MM.1S (cell line): ENCODE measurements at regions not wholly inside any gene's neighbourhood (a gene's known extent, or its start where the extent isn't known, plus 50 kb on each side); places are given as distances from the start of the nearest gene placed in this dataset.

Experiments
- DNase-seq: peaks from one replicate; pipeline ENCODE4 v3.0.0-alpha.2; 2015
- H2AFZ ChIP-seq: fragments of 300-600 bp; sonication (generic); 2 replicates; pipeline ENCODE4 v1.6.0; 2016; ENCODE audit warnings: antibody characterized with exemption, low read length
- H3F3A ChIP-seq: fragments of 300-600 bp; sonication (generic); 2 replicates; pipeline ENCODE4 v1.6.1; 2016; ENCODE audit warnings: mild to moderate bottlenecking, antibody characterized with exemption, low read length, moderate library complexity, mixed read lengths; ENCODE audit not compliant: insufficient read depth
- H3K27ac ChIP-seq: fragments of 300-600 bp; sonication (generic); 2 replicates; pipeline ENCODE4 v1.5.1; 2016; ENCODE audit warnings: mild to moderate bottlenecking, low read length
- H3K27me3 ChIP-seq: fragments of 300-600 bp; sonication (generic); replicated peaks from 2 replicates; pipeline ENCODE4 v1.6.0; 2016; ENCODE audit warnings: low read length; ENCODE audit not compliant: insufficient read depth
- H3K36me3 ChIP-seq: fragments of 300-600 bp; sonication (generic); replicated peaks from 2 replicates; pipeline ENCODE4 v1.6.1; 2016; ENCODE audit warnings: mild to moderate bottlenecking, low read length, mixed read lengths; ENCODE audit not compliant: insufficient read depth
- H3K4me1 ChIP-seq: fragments of 300-600 bp; sonication (generic); 2 replicates; pipeline ENCODE4 v1.6.1; 2016; ENCODE audit warnings: low read length, mixed read lengths
- H3K4me2 ChIP-seq: fragments of 300-600 bp; sonication (generic); 2 replicates; pipeline ENCODE4 v1.6.0; 2016; ENCODE audit warnings: low read depth, low read length
- H3K4me3 ChIP-seq: fragments of 300-600 bp; sonication (generic); 2 replicates; pipeline ENCODE4 v1.5.1; 2016; ENCODE audit warnings: low read length, mixed read lengths
- H3K79me2 ChIP-seq: fragments of 300-600 bp; sonication (generic); 2 replicates; pipeline ENCODE4 v1.6.1; 2016; ENCODE audit warnings: mixed run types, low read length, mixed read lengths
- H3K9ac ChIP-seq: fragments of 300-600 bp; sonication (generic); 2 replicates; pipeline ENCODE4 v1.6.1; 2016; ENCODE audit warnings: low read length, mixed read lengths
- H3K9me2 ChIP-seq: fragments of 300-600 bp; sonication (generic); replicated peaks from 2 replicates; pipeline ENCODE4 v1.6.1; 2016; ENCODE audit warnings: mild to moderate bottlenecking, low read length, mixed read lengths; ENCODE audit not compliant: insufficient read depth
- H3K9me3 ChIP-seq: fragments of 300-600 bp; sonication (generic); replicated peaks from 2 replicates; pipeline ENCODE4 v1.6.1; 2016; ENCODE audit warnings: mild to moderate bottlenecking, low read length, mixed read lengths; ENCODE audit not compliant: insufficient read depth
- H4K20me1 ChIP-seq: fragments of 300-600 bp; sonication (generic); 2 replicates; pipeline ENCODE4 v1.6.1; 2016; ENCODE audit warnings: mild to moderate bottlenecking, low read length, moderate library complexity, mixed read lengths; ENCODE audit not compliant: insufficient read depth
- EZH2 ChIP-seq: fragments of 300-600 bp; sonication (generic); optimal IDR thresholded peaks from 2 replicates; pipeline ENCODE3; 2017; ENCODE audit warnings: low read depth, mild to moderate bottlenecking, antibody characterized with exemption, low read length, mixed read lengths
- EZH2phosphoT487 ChIP-seq: fragments of 300-600 bp; sonication (generic); IDR thresholded peaks from 2 replicates; pipeline ENCODE4 v1.6.1; 2018; ENCODE audit warnings: antibody characterized with exemption, low read length
- TF ChIP-seq, protein P1 (sequence below): fragments of 300-600 bp; sonication (generic); IDR thresholded peaks from 2 replicates; pipeline ENCODE4 v1.5.1; 2016; ENCODE audit warnings: antibody characterized with exemption, low read length, mixed read lengths

DNA sequence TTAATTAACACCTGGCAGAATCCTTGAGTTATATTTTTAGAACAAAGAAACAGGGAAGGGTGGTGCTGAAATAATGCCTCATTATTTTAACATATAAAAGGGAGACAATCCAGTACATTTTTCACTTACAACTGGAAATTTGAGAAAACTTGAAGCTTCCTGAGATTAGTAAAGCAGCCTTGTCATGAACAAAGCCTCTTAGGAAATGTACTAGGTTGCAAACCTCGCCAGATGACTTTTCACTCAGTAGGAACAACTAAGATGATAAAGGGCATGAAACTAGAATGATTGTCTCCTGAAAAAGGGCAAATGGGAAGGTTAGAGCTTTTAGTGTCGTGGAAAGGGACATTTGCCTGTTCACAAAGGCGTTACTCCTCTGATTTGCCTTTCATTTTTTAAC, 289.6 kb downstream of the ETS1 start:
- H3K27me3 ChIP-seq = no peaks in the 10 kb centered on the region
- H3K9me2 ChIP-seq = no peaks in the 10 kb centered on the region
- no peak overlapping the region for H3K9ac ChIP-seq
- DNase-seq = no peak
- H3K4me3 ChIP-seq = no peak overlapping the region
- H3K79me2 ChIP-seq = no peaks in the 10 kb centered on the region
- H3K27ac ChIP-seq = no peak overlapping the region
- H3K36me3 ChIP-seq = no peaks in the 10 kb centered on the region
- H3K4me1 ChIP-seq = peaks cover 8% of the 10 kb centered on the region
- H2AFZ ChIP-seq = no peak overlapping the region
- peaks cover 11% of the 10 kb centered on the region for H3F3A ChIP-seq
- H4K20me1 ChIP-seq = no peaks in the 10 kb centered on the region
- H3K4me2 ChIP-seq = no peak overlapping the region
- TF ChIP-seq EZH2 (no peak), EZH2phosphoT487 (no peak)
- TF ChIP-seq, protein P1, sequence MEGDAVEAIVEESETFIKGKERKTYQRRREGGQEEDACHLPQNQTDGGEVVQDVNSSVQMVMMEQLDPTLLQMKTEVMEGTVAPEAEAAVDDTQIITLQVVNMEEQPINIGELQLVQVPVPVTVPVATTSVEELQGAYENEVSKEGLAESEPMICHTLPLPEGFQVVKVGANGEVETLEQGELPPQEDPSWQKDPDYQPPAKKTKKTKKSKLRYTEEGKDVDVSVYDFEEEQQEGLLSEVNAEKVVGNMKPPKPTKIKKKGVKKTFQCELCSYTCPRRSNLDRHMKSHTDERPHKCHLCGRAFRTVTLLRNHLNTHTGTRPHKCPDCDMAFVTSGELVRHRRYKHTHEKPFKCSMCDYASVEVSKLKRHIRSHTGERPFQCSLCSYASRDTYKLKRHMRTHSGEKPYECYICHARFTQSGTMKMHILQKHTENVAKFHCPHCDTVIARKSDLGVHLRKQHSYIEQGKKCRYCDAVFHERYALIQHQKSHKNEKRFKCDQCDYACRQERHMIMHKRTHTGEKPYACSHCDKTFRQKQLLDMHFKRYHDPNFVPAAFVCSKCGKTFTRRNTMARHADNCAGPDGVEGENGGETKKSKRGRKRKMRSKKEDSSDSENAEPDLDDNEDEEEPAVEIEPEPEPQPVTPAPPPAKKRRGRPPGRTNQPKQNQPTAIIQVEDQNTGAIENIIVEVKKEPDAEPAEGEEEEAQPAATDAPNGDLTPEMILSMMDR = no peak
- H3K9me3 ChIP-seq = no peaks in the 10 kb centered on the region

DNA sequence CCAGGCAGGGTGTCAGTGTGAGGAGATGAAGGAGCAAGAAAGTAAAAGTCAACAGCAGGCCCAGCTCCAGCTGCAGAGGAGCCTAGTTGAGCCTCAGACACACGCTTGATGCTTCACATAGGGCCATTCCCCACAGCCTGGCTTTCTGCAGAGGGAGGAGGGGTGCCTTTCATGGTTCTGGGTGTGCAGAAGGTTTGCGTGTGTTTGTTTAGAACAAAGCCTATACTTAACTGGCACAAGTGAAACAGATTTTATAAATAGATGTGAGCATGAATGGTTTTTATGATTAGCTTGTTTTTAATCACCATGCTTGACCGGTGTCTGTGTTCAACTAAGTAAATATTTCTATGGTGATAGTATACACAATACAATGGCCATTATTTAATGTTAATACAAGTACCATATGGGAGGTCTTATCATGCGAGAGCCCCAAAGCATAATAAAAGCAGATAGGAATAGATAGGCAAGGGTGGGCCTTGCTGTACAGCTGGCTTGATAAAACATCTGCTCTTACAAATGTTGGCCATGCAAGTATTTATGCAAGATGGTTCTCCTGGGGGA, 290.2 kb downstream of the ETS1 start:
- DNase-seq = no peak
- Histone ChIP-seq H3K4me1 (peaks cover 5% of the 10 kb centered on the region), H3K27ac (no peak overlapping the region), H3K9me2 (no peaks in the 10 kb centered on the region), H2AFZ (no peak overlapping the region), H3K4me3 (no peak overlapping the region), H3K27me3 (no peaks in the 10 kb centered on the region), H3K79me2 (no peaks in the 10 kb centered on the region), H4K20me1 (no peaks in the 10 kb centered on the region), H3K9me3 (no peaks in the 10 kb centered on the region), H3K9ac (no peak overlapping the region), H3K4me2 (no peak overlapping the region), H3K36me3 (no peaks in the 10 kb centered on the region), H3F3A (peaks cover 4% of the 10 kb centered on the region; the same call in 1 of the 2 replicates)
- TF ChIP-seq EZH2 = no peak
- TF ChIP-seq, protein P1 = no peak
- no peak for TF ChIP-seq EZH2phosphoT487

DNA sequence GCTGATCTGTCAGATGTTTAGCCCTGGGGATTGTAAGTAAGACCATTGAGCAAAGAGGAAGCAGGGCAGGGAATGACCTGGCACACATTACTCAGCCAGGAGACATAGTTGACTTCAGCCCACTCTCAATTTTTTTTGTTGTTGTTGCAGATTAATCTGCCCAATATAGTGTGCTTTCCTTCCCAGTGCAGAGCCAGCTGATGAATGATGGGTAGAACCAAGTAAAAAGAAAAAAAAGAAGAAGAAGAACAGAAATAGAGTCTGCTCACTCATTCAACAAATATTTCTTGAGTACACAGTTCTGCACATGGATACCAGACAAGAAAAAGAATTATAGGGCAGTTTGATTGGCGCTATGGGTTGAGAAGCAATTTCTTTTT, 292.7 kb downstream of the ETS1 start:
- TF ChIP-seq, protein P1 = no peak
- TF ChIP-seq EZH2 (no peak), EZH2phosphoT487 (no peak)
- no peak overlapping the region for H3K4me2 ChIP-seq

More for the DNA sequence above, 292.7 kb downstream of the ETS1 start:
- no peak for DNase-seq
- no peaks in the 10 kb centered on the region for H3K9me3 ChIP-seq
- no peaks in the 10 kb centered on the region for H3K79me2 ChIP-seq
- no peak overlapping the region for H2AFZ ChIP-seq
- H3K9ac ChIP-seq = no peak overlapping the region
- H3K27ac ChIP-seq = no peak overlapping the region
- no peaks in the 10 kb centered on the region for H3K9me2 ChIP-seq
- no peaks in the 10 kb centered on the region for H3K27me3 ChIP-seq
- no peak overlapping the region for H3K4me3 ChIP-seq
- no peaks in the 10 kb centered on the region for H3K36me3 ChIP-seq
- peaks cover 14% of the 10 kb centered on the region for H3F3A ChIP-seq
- H4K20me1 ChIP-seq = no peaks in the 10 kb centered on the region
- peaks cover 14% of the 10 kb centered on the region for H3K4me1 ChIP-seq
